HCT116 (cell line): ENCODE measurements at regions not wholly inside any gene's neighbourhood (a gene's known extent, or its start where the extent isn't known, plus 50 kb on each side); places are given as distances from the start of the nearest gene placed in this dataset.

Experiments
- EGR1 ChIP-seq: IDR thresholded peaks from 2 replicates; pipeline ENCODE4 v1.6.1; 2012; ENCODE audit warnings: low read depth
- EZH2phosphoT487 ChIP-seq: fragments of 200-600 bp; IDR thresholded peaks from 2 replicates; pipeline ENCODE4 v1.6.1; 2018; ENCODE audit warnings: antibody characterized with exemption, borderline replicate concordance
- FOSL1 ChIP-seq: IDR thresholded peaks from 2 replicates; pipeline ENCODE4 v1.6.1; 2012; ENCODE audit warnings: low read depth
- POLR2A ChIP-seq: IDR thresholded peaks from 2 replicates; pipeline ENCODE4 v1.7.0; 2011; ENCODE audit warnings: borderline replicate concordance; ENCODE audit not compliant: insufficient read depth, insufficient read length; ENCODE audit errors: extremely low read depth
- POLR2AphosphoS5 ChIP-seq: IDR thresholded peaks from 2 replicates; pipeline ENCODE4 v1.6.1; 2011; ENCODE audit warnings: mild to moderate bottlenecking, low read depth, low read length, moderate library complexity
- REST ChIP-seq: IDR thresholded peaks from 2 replicates; pipeline ENCODE4 v1.6.1; 2012; ENCODE audit warnings: low read depth
- TF ChIP-seq, protein P1 (sequence below), 3 experiments: fragments of 200-600 bp in 1 of 3; sonication (generic) in 1 of 3; IDR thresholded peaks in 2 of 3; conservative IDR thresholded peaks in 1 of 3; 2 replicates each; pipeline ENCODE4 v1.5.1; 2012 to 2017; ENCODE audit warnings: low read depth in 2 of 3, low read length in 2 of 3, antibody characterized with exemption in 1 of 3, borderline replicate concordance in 1 of 3, control low read depth in 1 of 3, mild to moderate bottlenecking in 1 of 3, mixed read lengths in 1 of 3, mixed run types in 1 of 3, moderate library complexity in 1 of 3; ENCODE audit not compliant: insufficient read depth in 1 of 3
- TF ChIP-seq, protein P2 (sequence below): IDR thresholded peaks from 2 replicates; pipeline ENCODE4 v1.6.1; 2011; ENCODE audit warnings: mild to moderate bottlenecking, low read length, moderate library complexity; ENCODE audit not compliant: insufficient replicate concordance; ENCODE audit errors: extremely low read depth

DNA sequence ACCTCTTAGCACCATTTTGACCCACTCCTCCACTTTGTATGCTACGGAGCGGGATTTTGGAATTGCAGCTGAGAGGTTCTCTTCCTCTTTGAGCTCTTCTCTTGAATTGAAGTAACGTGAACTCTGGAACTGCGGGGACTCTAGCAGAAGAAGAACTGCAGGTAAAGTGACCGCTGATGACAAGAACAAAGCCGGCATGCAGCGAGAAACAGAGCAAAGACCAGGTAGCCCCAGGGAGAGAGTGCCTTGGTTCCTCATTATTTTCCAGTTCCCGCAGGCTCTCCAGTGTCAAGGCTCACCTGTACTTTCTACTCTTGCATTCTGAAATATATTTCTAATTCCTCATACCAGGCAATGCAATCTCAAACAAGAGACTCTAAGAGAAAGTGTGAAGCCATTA is 260.3 kb upstream of the GPC6 start:
- TF ChIP-seq, protein P1, sequence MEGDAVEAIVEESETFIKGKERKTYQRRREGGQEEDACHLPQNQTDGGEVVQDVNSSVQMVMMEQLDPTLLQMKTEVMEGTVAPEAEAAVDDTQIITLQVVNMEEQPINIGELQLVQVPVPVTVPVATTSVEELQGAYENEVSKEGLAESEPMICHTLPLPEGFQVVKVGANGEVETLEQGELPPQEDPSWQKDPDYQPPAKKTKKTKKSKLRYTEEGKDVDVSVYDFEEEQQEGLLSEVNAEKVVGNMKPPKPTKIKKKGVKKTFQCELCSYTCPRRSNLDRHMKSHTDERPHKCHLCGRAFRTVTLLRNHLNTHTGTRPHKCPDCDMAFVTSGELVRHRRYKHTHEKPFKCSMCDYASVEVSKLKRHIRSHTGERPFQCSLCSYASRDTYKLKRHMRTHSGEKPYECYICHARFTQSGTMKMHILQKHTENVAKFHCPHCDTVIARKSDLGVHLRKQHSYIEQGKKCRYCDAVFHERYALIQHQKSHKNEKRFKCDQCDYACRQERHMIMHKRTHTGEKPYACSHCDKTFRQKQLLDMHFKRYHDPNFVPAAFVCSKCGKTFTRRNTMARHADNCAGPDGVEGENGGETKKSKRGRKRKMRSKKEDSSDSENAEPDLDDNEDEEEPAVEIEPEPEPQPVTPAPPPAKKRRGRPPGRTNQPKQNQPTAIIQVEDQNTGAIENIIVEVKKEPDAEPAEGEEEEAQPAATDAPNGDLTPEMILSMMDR (IDR thresholded peaks at IDR 0.05 in 2 of 3, conservative IDR thresholded peaks at IDR 0.05 in 1 of 3; ENCODE audit: borderline replicate concordance in 1 of 3, insufficient read depth in 1 of 3, low read depth in 2 of 3, low read length in 2 of 3): no peak
- TF ChIP-seq REST: no peak
- TF ChIP-seq POLR2AphosphoS5: no peak
- TF ChIP-seq, protein P2, sequence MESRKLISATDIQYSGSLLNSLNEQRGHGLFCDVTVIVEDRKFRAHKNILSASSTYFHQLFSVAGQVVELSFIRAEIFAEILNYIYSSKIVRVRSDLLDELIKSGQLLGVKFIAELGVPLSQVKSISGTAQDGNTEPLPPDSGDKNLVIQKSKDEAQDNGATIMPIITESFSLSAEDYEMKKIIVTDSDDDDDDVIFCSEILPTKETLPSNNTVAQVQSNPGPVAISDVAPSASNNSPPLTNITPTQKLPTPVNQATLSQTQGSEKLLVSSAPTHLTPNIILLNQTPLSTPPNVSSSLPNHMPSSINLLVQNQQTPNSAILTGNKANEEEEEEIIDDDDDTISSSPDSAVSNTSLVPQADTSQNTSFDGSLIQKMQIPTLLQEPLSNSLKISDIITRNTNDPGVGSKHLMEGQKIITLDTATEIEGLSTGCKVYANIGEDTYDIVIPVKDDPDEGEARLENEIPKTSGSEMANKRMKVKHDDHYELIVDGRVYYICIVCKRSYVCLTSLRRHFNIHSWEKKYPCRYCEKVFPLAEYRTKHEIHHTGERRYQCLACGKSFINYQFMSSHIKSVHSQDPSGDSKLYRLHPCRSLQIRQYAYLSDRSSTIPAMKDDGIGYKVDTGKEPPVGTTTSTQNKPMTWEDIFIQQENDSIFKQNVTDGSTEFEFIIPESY: no peak
- no peak for TF ChIP-seq POLR2A
- TF ChIP-seq EGR1: no peak
- TF ChIP-seq FOSL1: no peak
- no peak for TF ChIP-seq EZH2phosphoT487
